Transverse colon (tissue), 4 donors: ENCODE measurements at regions not wholly inside any gene's neighbourhood (a gene's known extent, or its start where the extent isn't known, plus 50 kb on each side); places are given as distances from the start of the nearest gene placed in this dataset.

Experiments used
- DNase-seq: peaks from one replicate; pipeline ENCODE4 v3.0.0-alpha.2; 2019
- H3K27ac ChIP-seq, 4 donors: fragments of 200-600 bp; sonication (generic); 2 replicates each; pipeline ENCODE4 v1.5.1; 2016 to 2018; ENCODE audit warnings: inconsistent platforms in 4 of 4
- H3K27me3 ChIP-seq: fragments of 200-600 bp; sonication (generic); 2 replicates; pipeline ENCODE4 v1.5.1; 2017; ENCODE audit warnings: inconsistent platforms
- H3K36me3 ChIP-seq, 4 donors: fragments of 200-600 bp; sonication (generic); 2 replicates each; pipeline ENCODE4 v1.5.1; 2017 to 2019; ENCODE audit warnings: inconsistent platforms in 4 of 4
- H3K4me1 ChIP-seq, 4 donors: fragments of 200-600 bp; sonication (generic); 2 replicates each; pipeline ENCODE4 v1.5.1; 2017 to 2020; ENCODE audit warnings: inconsistent platforms in 4 of 4
- H3K4me3 ChIP-seq, 4 donors: fragments of 200-600 bp; sonication (generic); 1 replicate in 1 of 4; 2 replicates in 3 of 4; pipeline versions ENCODE4 v1.5.1 to v1.6.1; 2017 to 2019; ENCODE audit warnings: inconsistent platforms in 4 of 4
- H3K9me3 ChIP-seq, 2 donors: fragments of 200-600 bp; sonication (generic); 2 replicates each; pipeline ENCODE4 v1.5.1; 2017 to 2019; ENCODE audit warnings: inconsistent platforms in 2 of 2
- CTCF ChIP-seq, 5 experiments: fragments of 200-600 bp in 3 of 5; fragments of 450-650 bp in 2 of 5; sonication (generic) in 3 of 5; IDR thresholded peaks; 1 replicate in 2 of 5; 2 replicates in 3 of 5; pipeline ENCODE4 v1.5.1; 2016 to 2017; ENCODE audit warnings: antibody characterized with exemption in 5 of 5, inconsistent platforms in 3 of 5, mild to moderate bottlenecking in 2 of 5, moderate library complexity in 1 of 5
- EP300 ChIP-seq: sonication (generic); formaldehyde crosslinking; IDR thresholded peaks from one replicate; pipeline ENCODE4 v1.6.1; 2017; ENCODE audit warnings: antibody characterized with exemption, low read depth
- POLR2A ChIP-seq: fragments of 450-650 bp; IDR thresholded peaks from one replicate; pipeline ENCODE4 v1.6.1; 2016; ENCODE audit warnings: antibody characterized with exemption, mild to moderate bottlenecking, moderate library complexity
- POLR2AphosphoS5 ChIP-seq, 3 donors: sonication (generic); formaldehyde crosslinking; IDR thresholded peaks; one replicate each; pipeline ENCODE4 v1.6.1; 2016; ENCODE audit warnings: antibody characterized with exemption in 3 of 3
- WGBS, 2 donors: methylation state at CpG; one replicate each; pipeline ENCODE4 v1.1.5; 2018; ENCODE audit warnings: low coverage in 1 of 2; 5-methylcytosine and 5-hydroxymethylcytosine counted together
- in situ Hi-C, 4 donors: fragments of 200-750 bp; cut with MboI; loops; one replicate each; pipeline versions ENCODE4 v1.15.0 to v1.15.1; 2017; ENCODE audit warnings: low sequenced_read_pairs in 3 of 4, low pct_ligation_motif_present in 1 of 4, low pct_unique_long_range_greater_than_20kb in 1 of 4
- intact Hi-C: fragments of 100-400 bp; cut with DNase I; formaldehyde crosslinking; loops from one replicate; pipeline ENCODE4 v1.15.1; 2023; ENCODE audit warnings: low total_unique reads

- intact Hi-C loops, result no loop called here
- H3K4me3 ChIP-seq, result no peak overlapping the region
- peaks cover 10 to 19% (median 18%) of the 10 kb centered on the region in 4 donors for H3K4me1 ChIP-seq
- H3K27me3 ChIP-seq, result no peaks in the 10 kb centered on the region
- no peaks in the 10 kb centered on the region for H3K9me3 ChIP-seq
- DNase-seq, result no peak
- H3K27ac ChIP-seq, result no peak overlapping the region
- TF ChIP-seq POLR2A (no peak), POLR2AphosphoS5 (IDR thresholded peaks at IDR 0.05) (no peak), CTCF (IDR thresholded peaks at IDR 0.05) (no peak), EP300 (no peak)
- WGBS, 2 donors, result 79 to 92% methylated on average over 2 of the region's 2 CpGs
- in situ Hi-C loops, result no loop called here
- H3K36me3 ChIP-seq, result no peaks in the 10 kb centered on the region
Measured at GRCh38 chr2:217618744-217619143, 384.1 kb downstream of the TNS1 start.

DNA sequence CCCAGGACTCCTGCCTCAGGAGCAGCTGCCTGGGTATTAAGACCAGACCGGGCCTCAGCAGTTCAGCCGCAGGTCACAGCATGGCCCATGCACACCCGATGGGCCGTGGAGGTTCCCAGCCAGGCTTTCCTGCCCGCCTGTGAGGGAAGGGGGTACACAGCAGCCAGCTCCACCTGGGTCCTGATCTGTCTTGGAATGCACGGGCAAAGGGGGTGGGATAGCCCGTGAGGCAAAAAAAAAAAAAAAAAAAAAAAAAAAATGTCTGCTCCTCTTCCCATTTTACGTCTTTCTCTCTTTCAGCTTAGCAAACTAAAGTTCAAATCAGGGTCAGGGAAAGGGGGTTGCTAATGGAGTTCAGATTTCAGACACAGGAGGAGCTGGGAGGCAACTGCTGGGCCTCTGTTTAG, 385.2 kb downstream of the TNS1 start:
- 63 to 69% methylated on average over 3 to 8 of the region's 8 CpGs for WGBS, 2 donors
- Histone ChIP-seq H3K27me3 (no peaks in the 10 kb centered on the region), H3K36me3 (no peaks in the 10 kb centered on the region), H3K4me3 (no peak overlapping the region), H3K4me1 (peaks cover 6 to 13% (median 11%) of the 10 kb centered on the region in 4 donors), H3K27ac (peak overlapping the region in 1 of 4 donors; percentile 20), H3K9me3 (no peaks in the 10 kb centered on the region)
- intact Hi-C loops, result no loop called here
- in situ Hi-C loops, result no loop called here
- TF ChIP-seq POLR2AphosphoS5 (IDR thresholded peaks at IDR 0.05) (no peak), CTCF (IDR thresholded peaks at IDR 0.05) (no peak), POLR2A (no peak), EP300 (no peak)
- no peak for DNase-seq

GRCh38 chr2:217616936-217617335, 385.9 kb downstream of the TNS1 start:
- intact Hi-C loops (no loop called here), in situ Hi-C loops (no loop called here)
- H3K4me1 ChIP-seq, result peaks cover 3 to 10% (median 6%) of the 10 kb centered on the region in 4 donors
- no peaks in the 10 kb centered on the region for H3K9me3 ChIP-seq
- no peak for DNase-seq
- WGBS, 2 donors, result 39 to 67% methylated on average over 4 of the region's 4 CpGs
- TF ChIP-seq POLR2A, result no peak
- no peak for TF ChIP-seq POLR2AphosphoS5 (IDR thresholded peaks at IDR 0.05)
- no peak for TF ChIP-seq CTCF (IDR thresholded peaks at IDR 0.05)
- TF ChIP-seq EP300, result no peak
- H3K27ac ChIP-seq, result peak overlapping the region in 1 of 4 donors; percentile 20
- H3K4me3 ChIP-seq, result no peak overlapping the region
- H3K27me3 ChIP-seq, result no peaks in the 10 kb centered on the region
- H3K36me3 ChIP-seq, result no peaks in the 10 kb centered on the region

DNA sequence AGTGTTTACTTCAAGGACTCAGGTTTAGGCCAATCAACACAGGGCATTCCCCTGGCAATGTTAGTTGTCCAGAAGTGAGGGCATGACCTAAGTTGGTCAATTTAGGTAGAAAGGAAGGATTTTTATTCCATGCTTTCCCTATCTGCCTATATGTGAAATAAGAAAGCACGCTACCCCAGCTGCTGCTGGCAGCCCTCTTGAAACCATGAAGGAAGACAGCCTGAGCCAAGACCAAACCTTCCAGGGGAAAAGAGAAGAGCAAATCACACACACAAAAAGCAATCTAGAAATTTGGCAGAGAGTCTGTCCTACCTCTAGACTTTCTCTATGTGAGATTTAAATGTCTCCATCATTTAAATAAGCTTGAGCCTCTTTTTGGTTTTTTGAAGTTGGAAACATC, 387.6 kb downstream of the TNS1 start:
- H3K9me3 ChIP-seq, result no peaks in the 10 kb centered on the region
- H3K4me1 ChIP-seq, result no peaks in the 10 kb centered on the region
- WGBS, 2 donors, result 85 to 100% methylated on average over 1 of the region's 1 CpG
- no peak overlapping the region for H3K4me3 ChIP-seq
- no peak overlapping the region for H3K27ac ChIP-seq
- TF ChIP-seq POLR2A (no peak), CTCF (IDR thresholded peaks at IDR 0.05) (no peak), EP300 (no peak), POLR2AphosphoS5 (IDR thresholded peaks at IDR 0.05) (no peak)
- H3K27me3 ChIP-seq, result no peaks in the 10 kb centered on the region
- intact Hi-C loops, result no loop called here
- in situ Hi-C loops, result no loop called here
- DNase-seq, result no peak
- no peaks in the 10 kb centered on the region for H3K36me3 ChIP-seq
